HEK293 (cell line): ENCODE measurements at regions not wholly inside any gene's neighbourhood (a gene's known extent, or its start where the extent isn't known, plus 50 kb on each side); places are given as distances from the start of the nearest gene placed in this dataset.

Source experiments
- MEIS1 ChIP-seq: sonication (generic); formaldehyde crosslinking; IDR thresholded peaks from 2 replicates; pipeline ENCODE4 v1.8.1; 2022; ENCODE audit warnings: missing genetic modification reagents, mild to moderate bottlenecking, borderline replicate concordance
- ZBTB1 ChIP-seq: fragments of 450-650 bp; formaldehyde crosslinking; IDR thresholded peaks from 2 replicates; pipeline ENCODE4 v1.5.1; 2016; ENCODE audit warnings: missing biosample characterization, missing genetic modification characterization
- ZEB2 ChIP-seq: fragments of 450-650 bp; formaldehyde crosslinking; IDR thresholded peaks from 2 replicates; pipeline ENCODE4 v1.5.1; 2016; ENCODE audit warnings: missing biosample characterization, missing genetic modification characterization
- ZNF138 ChIP-seq: fragments of 450-650 bp; formaldehyde crosslinking; IDR thresholded peaks from 2 replicates; pipeline ENCODE4 v1.5.1; 2016; ENCODE audit warnings: missing biosample characterization, missing genetic modification characterization, borderline replicate concordance
- ZNF184 ChIP-seq: fragments of 450-650 bp; IDR thresholded peaks from 2 replicates; pipeline ENCODE4 v1.5.1; 2018; ENCODE audit warnings: missing biosample characterization, mild to moderate bottlenecking, missing genetic modification characterization
- ZNF248 ChIP-seq: fragments of 450-650 bp; formaldehyde crosslinking; IDR thresholded peaks from 2 replicates; pipeline ENCODE4 v1.5.1; 2017; ENCODE audit warnings: missing biosample characterization, missing genetic modification characterization
- ZNF274 ChIP-seq, 2 experiments: fragments of 200-500 bp in 1 of 2; fragments of 450-650 bp in 1 of 2; sonication (Bioruptor generic) in 1 of 2; formaldehyde crosslinking in 1 of 2; IDR thresholded peaks; 2 replicates each; pipeline versions ENCODE4 v1.5.1 to v1.6.1; 2014 to 2016; ENCODE audit warnings: borderline replicate concordance in 1 of 2, inconsistent platforms in 1 of 2, low read length in 1 of 2, missing biosample characterization in 1 of 2, missing genetic modification characterization in 1 of 2
- ZNF394 ChIP-seq: fragments of 450-650 bp; formaldehyde crosslinking; IDR thresholded peaks from 2 replicates; pipeline ENCODE4 v1.5.1; 2016; ENCODE audit warnings: missing biosample characterization, missing genetic modification characterization, mild to moderate bottlenecking, moderate library complexity, borderline replicate concordance
- ZNF404 ChIP-seq: fragments of 450-650 bp; formaldehyde crosslinking; IDR thresholded peaks from 2 replicates; pipeline ENCODE4 v1.5.1; 2017; ENCODE audit warnings: missing biosample characterization, missing genetic modification characterization
- ZNF777 ChIP-seq: fragments of 450-650 bp; formaldehyde crosslinking; IDR thresholded peaks from 2 replicates; pipeline ENCODE4 v1.5.1; 2017; ENCODE audit warnings: missing biosample characterization, missing genetic modification characterization, borderline replicate concordance
- TF ChIP-seq, protein P1 (sequence below): fragments of 450-650 bp; formaldehyde crosslinking; IDR thresholded peaks from 2 replicates; pipeline ENCODE4 v1.5.1; 2016; ENCODE audit warnings: missing biosample characterization, missing genetic modification characterization
- TF ChIP-seq, protein P2 (sequence below): fragments of 450-650 bp; formaldehyde crosslinking; IDR thresholded peaks from 2 replicates; pipeline ENCODE4 v1.5.1; 2016; ENCODE audit warnings: missing biosample characterization, missing genetic modification characterization
- TF ChIP-seq, protein P3 (sequence below): fragments of 450-650 bp; formaldehyde crosslinking; IDR thresholded peaks from 2 replicates; pipeline ENCODE4 v1.5.1; 2017; ENCODE audit warnings: missing biosample characterization, missing genetic modification characterization
- TF ChIP-seq, protein P4 (sequence below): fragments of 450-650 bp; formaldehyde crosslinking; IDR thresholded peaks from 2 replicates; pipeline ENCODE4 v1.5.1; 2016; ENCODE audit warnings: missing biosample characterization, missing genetic modification characterization

DNA sequence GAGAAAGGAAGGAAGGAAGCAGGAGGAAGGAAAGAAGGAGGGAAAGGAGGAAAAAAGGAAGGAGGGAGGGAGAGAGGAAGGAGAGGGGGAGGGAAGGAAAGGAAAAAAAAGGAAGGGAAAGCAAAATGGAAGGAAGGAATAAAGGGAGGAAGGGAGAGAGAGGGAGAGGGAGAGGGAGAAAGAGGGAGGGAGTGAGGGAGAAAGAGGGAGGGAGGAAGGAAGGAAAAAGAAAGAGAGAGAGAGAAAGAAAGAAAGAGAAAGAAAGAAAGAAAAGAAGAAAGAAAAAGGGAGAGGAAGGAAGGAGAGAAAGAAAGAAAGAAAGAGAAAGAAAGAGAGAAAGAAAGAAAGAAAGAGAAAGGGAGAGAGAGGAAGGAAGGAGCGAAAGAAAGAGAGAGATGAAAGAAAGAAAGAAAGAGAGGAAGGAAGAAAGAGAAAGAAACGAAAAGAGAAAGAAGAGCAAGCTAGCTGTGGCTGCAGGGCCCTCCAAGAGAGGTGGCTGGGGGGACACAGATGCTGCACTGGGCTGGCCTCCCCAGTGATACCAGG lies 472.4 kb upstream of the MGMT start:
- TF ChIP-seq ZNF274 (IDR thresholded peaks at IDR 0.05; ENCODE audit: low read length) (no peak), ZNF274 (tag by site-specific recombination; IDR thresholded peaks at IDR 0.05; ENCODE audit: borderline replicate concordance) (no peak), ZNF394 (tag by site-specific recombination) (no peak), ZNF184 (no peak), ZNF248 (tag by site-specific recombination) (no peak), ZNF138 (tag by site-specific recombination) (no peak), MEIS1 (CRISPR knock-in tag) (no peak), ZNF777 (tag by site-specific recombination) (no peak), ZBTB1 (tag by site-specific recombination) (no peak), ZEB2 (tag by site-specific recombination) (no peak), ZNF404 (no peak)
- TF ChIP-seq, protein P1, sequence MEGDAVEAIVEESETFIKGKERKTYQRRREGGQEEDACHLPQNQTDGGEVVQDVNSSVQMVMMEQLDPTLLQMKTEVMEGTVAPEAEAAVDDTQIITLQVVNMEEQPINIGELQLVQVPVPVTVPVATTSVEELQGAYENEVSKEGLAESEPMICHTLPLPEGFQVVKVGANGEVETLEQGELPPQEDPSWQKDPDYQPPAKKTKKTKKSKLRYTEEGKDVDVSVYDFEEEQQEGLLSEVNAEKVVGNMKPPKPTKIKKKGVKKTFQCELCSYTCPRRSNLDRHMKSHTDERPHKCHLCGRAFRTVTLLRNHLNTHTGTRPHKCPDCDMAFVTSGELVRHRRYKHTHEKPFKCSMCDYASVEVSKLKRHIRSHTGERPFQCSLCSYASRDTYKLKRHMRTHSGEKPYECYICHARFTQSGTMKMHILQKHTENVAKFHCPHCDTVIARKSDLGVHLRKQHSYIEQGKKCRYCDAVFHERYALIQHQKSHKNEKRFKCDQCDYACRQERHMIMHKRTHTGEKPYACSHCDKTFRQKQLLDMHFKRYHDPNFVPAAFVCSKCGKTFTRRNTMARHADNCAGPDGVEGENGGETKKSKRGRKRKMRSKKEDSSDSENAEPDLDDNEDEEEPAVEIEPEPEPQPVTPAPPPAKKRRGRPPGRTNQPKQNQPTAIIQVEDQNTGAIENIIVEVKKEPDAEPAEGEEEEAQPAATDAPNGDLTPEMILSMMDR (tag by site-specific recombination): no peak
- TF ChIP-seq, protein P2, sequence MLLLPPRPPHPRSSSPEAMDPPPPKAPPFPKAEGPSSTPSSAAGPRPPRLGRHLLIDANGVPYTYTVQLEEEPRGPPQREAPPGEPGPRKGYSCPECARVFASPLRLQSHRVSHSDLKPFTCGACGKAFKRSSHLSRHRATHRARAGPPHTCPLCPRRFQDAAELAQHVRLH: no peak
- TF ChIP-seq, protein P3, sequence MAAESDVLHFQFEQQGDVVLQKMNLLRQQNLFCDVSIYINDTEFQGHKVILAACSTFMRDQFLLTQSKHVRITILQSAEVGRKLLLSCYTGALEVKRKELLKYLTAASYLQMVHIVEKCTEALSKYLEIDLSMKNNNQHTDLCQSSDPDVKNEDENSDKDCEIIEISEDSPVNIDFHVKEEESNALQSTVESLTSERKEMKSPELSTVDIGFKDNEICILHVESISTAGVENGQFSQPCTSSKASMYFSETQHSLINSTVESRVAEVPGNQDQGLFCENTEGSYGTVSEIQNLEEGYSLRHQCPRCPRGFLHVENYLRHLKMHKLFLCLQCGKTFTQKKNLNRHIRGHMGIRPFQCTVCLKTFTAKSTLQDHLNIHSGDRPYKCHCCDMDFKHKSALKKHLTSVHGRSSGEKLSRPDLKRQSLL (tag by site-specific recombination): no peak
- TF ChIP-seq, protein P4, sequence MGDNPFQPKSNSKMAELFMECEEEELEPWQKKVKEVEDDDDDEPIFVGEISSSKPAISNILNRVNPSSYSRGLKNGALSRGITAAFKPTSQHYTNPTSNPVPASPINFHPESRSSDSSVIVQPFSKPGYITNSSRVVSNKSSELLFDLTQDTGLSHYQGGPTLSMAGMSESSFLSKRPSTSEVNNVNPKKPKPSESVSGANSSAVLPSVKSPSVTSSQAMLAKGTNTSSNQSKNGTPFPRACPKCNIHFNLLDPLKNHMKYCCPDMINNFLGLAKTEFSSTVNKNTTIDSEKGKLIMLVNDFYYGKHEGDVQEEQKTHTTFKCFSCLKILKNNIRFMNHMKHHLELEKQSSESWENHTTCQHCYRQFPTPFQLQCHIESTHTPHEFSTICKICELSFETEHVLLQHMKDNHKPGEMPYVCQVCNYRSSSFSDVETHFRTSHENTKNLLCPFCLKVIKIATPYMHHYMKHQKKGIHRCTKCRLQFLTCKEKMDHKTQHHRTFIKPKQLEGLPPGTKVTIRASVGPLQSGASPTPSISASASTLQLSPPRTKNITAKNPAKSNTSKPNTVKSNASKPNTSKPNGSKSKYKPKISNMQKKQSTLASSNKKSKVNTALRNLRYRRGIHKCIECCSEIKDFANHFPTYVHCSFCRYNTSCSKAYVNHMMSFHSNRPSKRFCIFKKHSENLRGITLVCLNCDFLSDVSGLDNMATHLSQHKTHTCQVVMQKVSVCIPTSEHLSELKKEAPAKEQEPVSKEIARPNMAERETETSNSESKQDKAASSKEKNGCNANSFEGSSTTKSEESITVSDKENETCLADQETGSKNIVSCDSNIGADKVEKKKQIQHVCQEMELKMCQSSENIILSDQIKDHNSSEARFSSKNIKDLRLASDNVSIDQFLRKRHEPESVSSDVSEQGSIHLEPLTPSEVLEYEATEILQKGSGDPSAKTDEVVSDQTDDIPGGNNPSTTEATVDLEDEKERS (tag by site-specific recombination): no peak
